ENCODE measurements at regions not wholly inside any gene's neighbourhood (a gene's known extent, or its start where the extent isn't known, plus 50 kb on each side); places are given as distances from the start of the nearest gene placed in this dataset.

- Histone ChIP-seq H3K4me3 (no peak overlapping the region), H3K27ac (no peak overlapping the region), H3K9me3 (no peaks in the 10 kb centered on the region), H3K36me3 (peaks cover 6 to 10% of the 10 kb centered on the region in 2 donors), H3K4me1 (no peaks in the 10 kb centered on the region), H3K27me3 (no peaks in the 10 kb centered on the region)
- intact Hi-C loops (cut with DNase I), result no loop called here
- TF ChIP-seq, protein P1, sequence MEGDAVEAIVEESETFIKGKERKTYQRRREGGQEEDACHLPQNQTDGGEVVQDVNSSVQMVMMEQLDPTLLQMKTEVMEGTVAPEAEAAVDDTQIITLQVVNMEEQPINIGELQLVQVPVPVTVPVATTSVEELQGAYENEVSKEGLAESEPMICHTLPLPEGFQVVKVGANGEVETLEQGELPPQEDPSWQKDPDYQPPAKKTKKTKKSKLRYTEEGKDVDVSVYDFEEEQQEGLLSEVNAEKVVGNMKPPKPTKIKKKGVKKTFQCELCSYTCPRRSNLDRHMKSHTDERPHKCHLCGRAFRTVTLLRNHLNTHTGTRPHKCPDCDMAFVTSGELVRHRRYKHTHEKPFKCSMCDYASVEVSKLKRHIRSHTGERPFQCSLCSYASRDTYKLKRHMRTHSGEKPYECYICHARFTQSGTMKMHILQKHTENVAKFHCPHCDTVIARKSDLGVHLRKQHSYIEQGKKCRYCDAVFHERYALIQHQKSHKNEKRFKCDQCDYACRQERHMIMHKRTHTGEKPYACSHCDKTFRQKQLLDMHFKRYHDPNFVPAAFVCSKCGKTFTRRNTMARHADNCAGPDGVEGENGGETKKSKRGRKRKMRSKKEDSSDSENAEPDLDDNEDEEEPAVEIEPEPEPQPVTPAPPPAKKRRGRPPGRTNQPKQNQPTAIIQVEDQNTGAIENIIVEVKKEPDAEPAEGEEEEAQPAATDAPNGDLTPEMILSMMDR (IDR thresholded peaks at IDR 0.05), result no peak
- no peak for DNase-seq (ENCODE audit: low spot score in 2 of 2)
These were observed 570.8 kb downstream of the UTRN start for GRCh38 chr6:144855812-144856531.

DNA sequence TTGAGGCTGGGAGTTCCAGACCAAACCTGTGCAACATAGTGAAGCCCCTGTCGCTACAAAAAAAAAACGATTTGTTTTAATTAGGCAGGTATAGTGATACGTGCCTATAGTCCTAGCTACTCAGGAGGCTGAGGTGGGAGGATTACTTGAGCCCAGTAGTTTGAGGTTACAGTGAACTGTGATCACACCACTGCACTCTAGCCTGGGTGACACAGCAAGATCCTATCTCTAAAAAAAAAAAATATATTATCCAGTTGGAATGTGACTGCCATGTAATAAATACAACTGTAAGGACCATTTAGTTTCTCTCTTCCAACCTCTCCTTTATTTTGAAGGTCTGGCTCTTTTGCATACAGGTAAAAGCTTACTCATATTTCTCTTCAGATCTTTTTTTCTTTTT, 571.5 kb downstream of the UTRN start:
- no peaks in the 10 kb centered on the region for H3K27me3 ChIP-seq
- H3K36me3 ChIP-seq, result peaks cover 6% of the 10 kb centered on the region in 2 donors
- H3K9me3 ChIP-seq, result no peaks in the 10 kb centered on the region
- intact Hi-C loops (cut with DNase I), result no loop called here
- no peak overlapping the region for H3K4me3 ChIP-seq
- H3K4me1 ChIP-seq, result no peaks in the 10 kb centered on the region
- DNase-seq (ENCODE audit: low spot score in 2 of 2), result no peak
- TF ChIP-seq, protein P1 (IDR thresholded peaks at IDR 0.05), result no peak
- no peak overlapping the region for H3K27ac ChIP-seq

GRCh38 chr6:144857086-144857485, 572.0 kb downstream of the UTRN start:
- Histone ChIP-seq H3K27me3 (no peaks in the 10 kb centered on the region), H3K4me1 (no peaks in the 10 kb centered on the region), H3K27ac (no peak overlapping the region), H3K4me3 (no peak overlapping the region), H3K9me3 (no peaks in the 10 kb centered on the region), H3K36me3 (peaks cover 3 to 6% of the 10 kb centered on the region in 2 donors)
- TF ChIP-seq, protein P1 (IDR thresholded peaks at IDR 0.05), result no peak
- DNase-seq (ENCODE audit: low spot score in 2 of 2), result no peak
- intact Hi-C loops (cut with DNase I), result no loop called here

DNA sequence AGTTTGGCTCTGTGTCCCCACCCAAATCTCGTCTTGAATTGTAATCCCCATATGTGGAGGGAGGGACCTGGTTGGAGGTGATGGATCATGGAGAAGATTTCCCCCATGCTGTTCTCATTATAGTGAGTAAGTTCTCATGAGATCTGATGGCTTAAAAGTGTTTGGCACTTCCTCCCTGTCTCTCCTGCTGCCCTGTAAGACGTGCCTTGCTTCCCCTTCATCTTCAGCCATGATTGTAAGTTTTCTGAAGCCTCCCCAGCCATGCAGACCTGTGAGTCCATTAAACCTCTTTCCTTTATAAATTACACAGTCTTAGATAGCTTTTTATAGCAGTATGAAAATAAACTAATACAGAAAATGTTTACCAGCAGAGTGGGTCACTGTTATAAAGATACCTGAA, 577.6 kb downstream of the UTRN start:
- TF ChIP-seq, protein P1 (IDR thresholded peaks at IDR 0.05), result no peak
- Histone ChIP-seq H3K27me3 (no peaks in the 10 kb centered on the region), H3K36me3 (no peaks in the 10 kb centered on the region), H3K9me3 (no peaks in the 10 kb centered on the region), H3K4me1 (no peaks in the 10 kb centered on the region), H3K27ac (no peak overlapping the region), H3K4me3 (no peak overlapping the region)
- DNase-seq (ENCODE audit: low spot score in 2 of 2), result no peak
- intact Hi-C loops (cut with DNase I), result no loop called here

DNA sequence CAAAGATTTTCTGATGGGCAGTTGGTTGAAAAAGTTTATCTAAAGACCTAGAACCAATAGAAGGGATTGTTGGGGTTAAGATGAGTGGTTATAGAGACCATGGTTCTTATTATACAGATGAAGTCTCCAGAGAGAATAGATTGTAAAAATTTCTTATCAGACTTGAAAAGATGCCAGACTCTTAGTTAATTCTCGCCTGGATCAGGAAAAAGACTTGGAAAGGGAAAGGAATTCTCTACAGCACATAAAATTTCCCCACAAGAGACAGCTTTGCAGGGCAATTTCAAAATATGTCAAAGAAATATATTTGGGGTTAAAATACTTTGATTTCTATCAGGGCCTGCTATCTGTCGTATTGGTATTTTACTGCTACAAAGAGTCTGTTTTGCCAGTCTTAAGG, 582.6 kb downstream of the UTRN start:
- H3K9me3 ChIP-seq, result no peaks in the 10 kb centered on the region
- H3K4me3 ChIP-seq, result no peak overlapping the region
- H3K36me3 ChIP-seq, result no peaks in the 10 kb centered on the region
- no peaks in the 10 kb centered on the region for H3K27me3 ChIP-seq
- H3K4me1 ChIP-seq, result no peaks in the 10 kb centered on the region
- H3K27ac ChIP-seq, result no peak overlapping the region
- DNase-seq (ENCODE audit: low spot score in 2 of 2), result no peak
- intact Hi-C loops (cut with DNase I), result no loop called here
- TF ChIP-seq, protein P1 (IDR thresholded peaks at IDR 0.05), result no peak

GRCh38 chr6:144870782-144871181, 585.6 kb downstream of the UTRN start:
- no peaks in the 10 kb centered on the region for H3K36me3 ChIP-seq
- intact Hi-C loops (cut with DNase I), result no loop called here
- H3K27me3 ChIP-seq, result no peaks in the 10 kb centered on the region
- H3K4me1 ChIP-seq, result no peaks in the 10 kb centered on the region
- no peak overlapping the region for H3K4me3 ChIP-seq
- no peaks in the 10 kb centered on the region for H3K9me3 ChIP-seq
- DNase-seq (ENCODE audit: low spot score in 2 of 2), result no peak
- no peak overlapping the region for H3K27ac ChIP-seq
- TF ChIP-seq, protein P1 (IDR thresholded peaks at IDR 0.05), result no peak

Measured in ascending aorta (tissue), 2 donors.